Vagina (tissue), 2 donors: ENCODE measurements at regions not wholly inside any gene's neighbourhood (a gene's known extent, or its start where the extent isn't known, plus 50 kb on each side); places are given as distances from the start of the nearest gene placed in this dataset.
A peak's percentile ranks its signal among the peaks of the same experiment; 100 is the strongest.
"Not testable (repeated sequence)": the region's sequence is repeated elsewhere in the genome, so short reads cannot be mapped to it uniquely, and the experiment has no call there.

ENCODE experiments used
- DNase-seq, 2 donors: peaks; one replicate each; pipeline ENCODE4 v3.0.0-alpha.2; 2017; ENCODE audit errors: extremely low spot score in 2 of 2
- H3K27ac ChIP-seq: fragments of 200-600 bp; sonication (generic); one replicate; pipeline ENCODE4 v1.5.1; 2019
- H3K27me3 ChIP-seq: fragments of 200-600 bp; sonication (generic); one replicate; pipeline ENCODE4 v1.5.1; 2019
- H3K36me3 ChIP-seq, 2 donors: fragments of 200-600 bp; sonication (generic); one replicate each; pipeline ENCODE4 v1.5.1; 2017 to 2019
- H3K4me1 ChIP-seq: fragments of 200-600 bp; sonication (generic); one replicate; pipeline ENCODE4 v1.5.1; 2019
- H3K4me3 ChIP-seq, 2 donors: fragments of 200-600 bp; sonication (generic); 1 replicate in 1 of 2; 2 replicates in 1 of 2; pipeline ENCODE4 v1.5.1; 2016 to 2019
- H3K9me3 ChIP-seq: fragments of 200-600 bp; sonication (generic); one replicate; pipeline ENCODE4 v1.5.1; 2019
- CTCF ChIP-seq, 3 experiments: fragments of 450-650 bp in 2 of 3; fragments of 200-600 bp in 1 of 3; sonication (generic) in 1 of 3; IDR thresholded peaks; one replicate each; pipeline ENCODE4 v1.5.1; 2017 to 2019; ENCODE audit warnings: antibody characterized with exemption in 3 of 3, mild to moderate bottlenecking in 2 of 3, moderate library complexity in 2 of 3
- POLR2A ChIP-seq, 2 donors: fragments of 450-650 bp; IDR thresholded peaks; one replicate each; pipeline ENCODE4 v1.6.1; 2017; ENCODE audit warnings: antibody characterized with exemption in 2 of 2, mild to moderate bottlenecking in 2 of 2, moderate library complexity in 2 of 2
- POLR2AphosphoS5 ChIP-seq, 2 donors: sonication (generic); formaldehyde crosslinking; IDR thresholded peaks; one replicate each; pipeline ENCODE4 v1.9.0; 2017; ENCODE audit warnings: antibody characterized with exemption in 2 of 2, mild to moderate bottlenecking in 2 of 2, low read depth in 1 of 2; ENCODE audit not compliant: insufficient read depth in 1 of 2
- intact Hi-C: fragments of 100-400 bp; cut with DNase I; formaldehyde crosslinking; loops from one replicate; pipeline ENCODE4 v1.15.1; 2023

GRCh38 chr7:65746398-65746669 lies 126.5 kb upstream of the VKORC1L1 start:
- Histone ChIP-seq H3K4me3 (no peak overlapping the region), H3K9me3 (no peaks in the 10 kb centered on the region), H3K27me3 (no peaks in the 10 kb centered on the region), H3K36me3 (no peaks in the 10 kb centered on the region), H3K27ac (peak overlapping the region; percentile 51), H3K4me1 (peaks cover 24% of the 10 kb centered on the region)
- no peak for DNase-seq
- intact Hi-C loops: no loop called here
- TF ChIP-seq POLR2A (IDR thresholded peaks at IDR 0.05) (no peak), POLR2AphosphoS5 (IDR thresholded peaks at IDR 0.05; ENCODE audit: insufficient read depth in 1 of 2, low read depth in 1 of 2) (no peak), CTCF (IDR thresholded peaks at IDR 0.05) (no peak)

GRCh38 chr7:65749039-65749438 lies 123.8 kb upstream of the VKORC1L1 start:
- H3K9me3 ChIP-seq: no peaks in the 10 kb centered on the region
- H3K4me3 ChIP-seq: no peak overlapping the region
- no peak for DNase-seq
- TF ChIP-seq POLR2AphosphoS5 (IDR thresholded peaks at IDR 0.05; ENCODE audit: insufficient read depth in 1 of 2, low read depth in 1 of 2) (no peak), CTCF (IDR thresholded peaks at IDR 0.05) (no peak), POLR2A (IDR thresholded peaks at IDR 0.05) (no peak)
- H3K27ac ChIP-seq: no peak overlapping the region
- intact Hi-C loops: no loop called here
- H3K27me3 ChIP-seq: no peaks in the 10 kb centered on the region
- no peaks in the 10 kb centered on the region for H3K36me3 ChIP-seq
- peaks cover 40% of the 10 kb centered on the region for H3K4me1 ChIP-seq

- Histone ChIP-seq H3K4me3 (no peak overlapping the region), H3K36me3 (no peaks in the 10 kb centered on the region), H3K27me3 (no peaks in the 10 kb centered on the region), H3K4me1 (peaks cover 40% of the 10 kb centered on the region), H3K27ac (no peak overlapping the region), H3K9me3 (no peaks in the 10 kb centered on the region)
- no peak for TF ChIP-seq POLR2A (IDR thresholded peaks at IDR 0.05)
- TF ChIP-seq POLR2AphosphoS5 (IDR thresholded peaks at IDR 0.05; ENCODE audit: insufficient read depth in 1 of 2, low read depth in 1 of 2): no peak
- TF ChIP-seq CTCF (IDR thresholded peaks at IDR 0.05): no peak
- DNase-seq: no peak
- intact Hi-C loops: no loop called here
Measured at GRCh38 chr7:65749518-65749917, 123.4 kb upstream of the VKORC1L1 start.

GRCh38 chr7:65750511-65751344 lies 122.1 kb upstream of the VKORC1L1 start:
- peak overlapping the region; percentile 87 for H3K27ac ChIP-seq
- peaks cover 0 to 6% of the 10 kb centered on the region in 2 donors for H3K36me3 ChIP-seq
- H3K4me1 ChIP-seq: peaks cover 33% of the 10 kb centered on the region
- intact Hi-C loops: no loop called here
- peak in 1 of 2 donors; percentile 88 for DNase-seq
- H3K9me3 ChIP-seq: no peaks in the 10 kb centered on the region
- TF ChIP-seq CTCF (IDR thresholded peaks at IDR 0.05) (peak in 1 of 3 experiments; percentile 43), POLR2AphosphoS5 (IDR thresholded peaks at IDR 0.05; ENCODE audit: insufficient read depth in 1 of 2, low read depth in 1 of 2) (peak; percentile 1 to 83), POLR2A (IDR thresholded peaks at IDR 0.05) (peak in 1 of 2 donors; percentile 31)
- H3K27me3 ChIP-seq: no peaks in the 10 kb centered on the region
- H3K4me3 ChIP-seq: peak overlapping the region; percentile 63 to 99

- H3K27me3 ChIP-seq, intact Hi-C loops, H3K4me3 ChIP-seq, DNase-seq, H3K9me3 ChIP-seq, H3K27ac ChIP-seq: not testable (repeated sequence)
- Histone ChIP-seq H3K36me3 (peaks cover 0 to 14% of the 10 kb centered on the region in 2 donors), H3K4me1 (peaks cover 23% of the 10 kb centered on the region)
Measured at GRCh38 chr7:65754070-65754469, 118.8 kb upstream of the VKORC1L1 start.

- H3K4me3 ChIP-seq, H3K9me3 ChIP-seq, H3K27me3 ChIP-seq, H3K4me1 ChIP-seq, DNase-seq, intact Hi-C loops, H3K27ac ChIP-seq: not testable (repeated sequence)
- H3K36me3 ChIP-seq: peaks cover 0 to 31% of the 10 kb centered on the region in 2 donors
Measured at GRCh38 chr7:65758991-65759390, 113.9 kb upstream of the VKORC1L1 start.

- H3K27ac ChIP-seq, H3K9me3 ChIP-seq, H3K4me1 ChIP-seq, DNase-seq, intact Hi-C loops, H3K4me3 ChIP-seq, H3K27me3 ChIP-seq: not testable (repeated sequence)
- H3K36me3 ChIP-seq: peaks cover 0 to 18% of the 10 kb centered on the region in 2 donors
Measured at GRCh38 chr7:65762712-65763111, 110.2 kb upstream of the VKORC1L1 start.

- H3K4me1 ChIP-seq, H3K27ac ChIP-seq, H3K9me3 ChIP-seq, DNase-seq, H3K27me3 ChIP-seq, intact Hi-C loops, H3K4me3 ChIP-seq: not testable (repeated sequence)
- H3K36me3 ChIP-seq: peaks cover 0 to 18% of the 10 kb centered on the region in 2 donors
Measured at GRCh38 chr7:65763114-65763513, 109.8 kb upstream of the VKORC1L1 start.
